ENCODE measurements at regions not wholly inside any gene's neighbourhood (a gene's known extent, or its start where the extent isn't known, plus 50 kb on each side); places are given as distances from the start of the nearest gene placed in this dataset.

DNA sequence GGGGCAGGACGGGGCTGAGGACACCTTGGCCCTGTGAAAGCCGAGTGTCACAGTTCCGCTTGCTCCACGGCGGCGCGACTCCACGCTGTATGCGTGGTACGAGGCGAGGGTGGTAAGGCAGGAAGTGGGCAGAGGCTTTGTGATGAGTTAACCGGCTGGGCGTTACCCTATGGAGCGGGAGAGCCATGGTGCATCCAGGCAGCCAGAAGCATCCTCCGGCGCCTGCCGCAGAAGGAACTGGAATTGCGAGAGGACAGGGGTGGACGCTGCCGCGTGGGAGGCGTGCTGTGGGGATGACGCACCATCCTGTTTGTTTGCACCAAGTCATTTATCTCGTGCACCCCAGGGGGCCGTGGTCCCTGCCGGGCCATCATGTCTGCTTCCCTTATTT lies 643.9 kb downstream of the BRD1 start:
- no peak overlapping the region for H3K27ac ChIP-seq
- TF ChIP-seq, protein P1, sequence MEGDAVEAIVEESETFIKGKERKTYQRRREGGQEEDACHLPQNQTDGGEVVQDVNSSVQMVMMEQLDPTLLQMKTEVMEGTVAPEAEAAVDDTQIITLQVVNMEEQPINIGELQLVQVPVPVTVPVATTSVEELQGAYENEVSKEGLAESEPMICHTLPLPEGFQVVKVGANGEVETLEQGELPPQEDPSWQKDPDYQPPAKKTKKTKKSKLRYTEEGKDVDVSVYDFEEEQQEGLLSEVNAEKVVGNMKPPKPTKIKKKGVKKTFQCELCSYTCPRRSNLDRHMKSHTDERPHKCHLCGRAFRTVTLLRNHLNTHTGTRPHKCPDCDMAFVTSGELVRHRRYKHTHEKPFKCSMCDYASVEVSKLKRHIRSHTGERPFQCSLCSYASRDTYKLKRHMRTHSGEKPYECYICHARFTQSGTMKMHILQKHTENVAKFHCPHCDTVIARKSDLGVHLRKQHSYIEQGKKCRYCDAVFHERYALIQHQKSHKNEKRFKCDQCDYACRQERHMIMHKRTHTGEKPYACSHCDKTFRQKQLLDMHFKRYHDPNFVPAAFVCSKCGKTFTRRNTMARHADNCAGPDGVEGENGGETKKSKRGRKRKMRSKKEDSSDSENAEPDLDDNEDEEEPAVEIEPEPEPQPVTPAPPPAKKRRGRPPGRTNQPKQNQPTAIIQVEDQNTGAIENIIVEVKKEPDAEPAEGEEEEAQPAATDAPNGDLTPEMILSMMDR (IDR thresholded peaks at IDR 0.05), result no peak
- no peak for TF ChIP-seq ZFX (IDR thresholded peaks at IDR 0.05; ENCODE audit: borderline replicate concordance)

DNA sequence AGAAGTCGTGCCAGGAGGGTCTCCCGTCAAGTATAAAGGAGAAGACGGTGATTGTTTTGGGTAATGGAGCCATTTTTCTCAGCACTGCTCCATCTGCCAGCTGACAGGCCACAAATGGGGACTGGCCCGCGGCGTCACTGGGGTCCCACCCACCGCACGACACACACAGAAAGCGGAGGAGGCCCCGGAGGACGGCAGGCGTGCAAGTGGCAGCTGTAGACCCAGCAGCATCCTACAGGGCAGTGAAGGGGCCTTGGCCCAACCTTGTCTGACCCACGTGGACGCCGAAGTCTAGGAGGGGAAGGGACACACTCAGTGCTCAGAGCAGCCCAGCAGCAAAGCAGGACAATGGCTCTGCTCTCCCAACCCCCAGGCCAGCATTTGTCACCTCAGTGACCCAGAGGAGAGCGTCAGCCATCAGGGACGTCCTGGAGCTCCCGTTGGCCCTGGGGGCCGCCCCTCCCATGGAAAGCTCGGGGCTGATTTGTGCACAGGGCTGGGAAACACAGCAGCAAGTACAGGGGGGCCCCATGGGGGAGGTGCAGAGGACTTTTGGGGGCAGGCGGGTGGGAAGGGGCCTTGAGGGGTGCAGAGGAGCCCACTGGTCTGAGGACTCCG lies 644.4 kb downstream of the BRD1 start:
- H3K27ac ChIP-seq, result no peak overlapping the region
- TF ChIP-seq, protein P1 (IDR thresholded peaks at IDR 0.05), result no peak
- no peak for TF ChIP-seq ZFX (IDR thresholded peaks at IDR 0.05; ENCODE audit: borderline replicate concordance)

DNA sequence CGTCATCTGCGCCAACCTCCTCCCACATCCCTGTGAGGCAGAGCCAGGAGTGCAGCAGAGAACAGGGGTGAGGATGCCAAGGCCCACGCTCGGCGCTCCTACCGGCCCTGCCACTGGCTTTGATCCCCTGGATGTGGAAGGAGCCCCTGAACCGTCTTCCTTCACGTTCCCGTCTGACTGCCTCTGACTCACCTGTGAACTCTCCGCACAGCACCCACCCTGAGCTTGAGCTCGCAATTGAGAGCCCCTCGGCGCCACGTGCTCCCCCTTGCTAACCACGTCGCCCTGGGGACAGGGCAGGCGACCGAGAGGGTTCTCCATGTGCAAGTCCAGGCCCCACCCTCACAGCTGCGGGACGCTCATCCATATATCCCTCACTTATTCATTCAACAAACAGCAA lies 645.3 kb downstream of the BRD1 start:
- TF ChIP-seq ZFX (IDR thresholded peaks at IDR 0.05; ENCODE audit: borderline replicate concordance), result no peak
- TF ChIP-seq, protein P1 (IDR thresholded peaks at IDR 0.05), result no peak

DNA sequence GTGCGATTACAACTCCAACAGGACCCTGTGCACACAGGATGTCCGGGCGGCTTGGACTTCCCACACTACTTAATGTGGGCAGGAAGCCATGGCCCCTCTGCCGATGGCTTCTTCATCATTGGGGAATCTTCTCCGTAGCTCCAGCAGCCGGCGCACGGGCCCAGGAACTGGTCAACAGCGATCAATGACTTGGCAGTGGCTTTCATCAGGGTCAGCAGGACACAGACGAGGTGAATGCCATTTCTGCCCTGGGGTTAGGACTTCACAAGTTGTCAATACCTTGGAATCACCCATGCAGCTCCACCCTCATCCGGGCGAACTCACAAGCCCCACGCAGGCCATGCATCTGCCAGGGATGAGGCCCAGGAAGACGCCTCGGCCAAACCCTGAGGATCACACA lies 645.7 kb downstream of the BRD1 start:
- H3K27ac ChIP-seq, result no peak overlapping the region
- no peak for TF ChIP-seq ZFX (IDR thresholded peaks at IDR 0.05; ENCODE audit: borderline replicate concordance)
- TF ChIP-seq, protein P1 (IDR thresholded peaks at IDR 0.05), result no peak

More for the DNA sequence above, 645.3 kb downstream of the BRD1 start:
- no peak overlapping the region for H3K27ac ChIP-seq

DNA sequence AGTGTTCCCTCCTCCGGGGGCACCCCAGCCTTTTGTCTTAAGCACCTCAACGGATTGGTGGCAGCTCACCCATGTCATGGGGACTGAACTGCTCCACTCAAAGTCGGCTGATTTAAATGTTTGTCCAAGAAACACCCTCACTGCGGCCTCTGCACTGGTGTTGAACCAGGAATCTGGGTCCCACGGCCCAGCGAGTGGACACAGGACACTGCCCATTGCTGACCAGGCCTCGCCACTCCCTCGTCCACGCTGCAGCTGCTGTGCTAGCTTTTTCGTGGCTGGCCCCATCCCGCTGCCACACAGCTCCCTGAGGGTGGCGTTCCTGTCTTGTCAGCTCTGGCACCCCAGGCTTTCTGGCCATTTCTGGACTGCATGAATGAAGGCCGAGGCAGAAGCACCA lies 646.2 kb downstream of the BRD1 start:
- no peak for TF ChIP-seq ZFX (IDR thresholded peaks at IDR 0.05; ENCODE audit: borderline replicate concordance)
- TF ChIP-seq, protein P1 (IDR thresholded peaks at IDR 0.05), result no peak
- H3K27ac ChIP-seq, result no peak overlapping the region

DNA sequence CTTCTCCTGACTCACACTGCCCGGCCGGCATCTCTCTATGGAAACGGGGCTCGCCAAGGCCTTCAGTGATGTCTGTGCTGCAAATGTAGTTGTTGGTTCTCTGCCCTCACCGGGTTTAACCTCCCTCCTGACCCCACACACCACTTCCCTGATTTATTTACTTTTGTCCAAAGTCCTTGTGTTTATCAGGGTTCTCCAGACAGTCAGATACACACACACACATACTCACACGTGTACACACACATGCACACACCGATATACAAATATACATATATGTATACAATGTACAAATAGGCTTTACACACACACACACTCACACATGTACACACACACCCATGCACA lies 647.0 kb downstream of the BRD1 start:
- TF ChIP-seq, protein P1 (IDR thresholded peaks at IDR 0.05), result no peak
- TF ChIP-seq ZFX (IDR thresholded peaks at IDR 0.05; ENCODE audit: borderline replicate concordance), result no peak

DNA sequence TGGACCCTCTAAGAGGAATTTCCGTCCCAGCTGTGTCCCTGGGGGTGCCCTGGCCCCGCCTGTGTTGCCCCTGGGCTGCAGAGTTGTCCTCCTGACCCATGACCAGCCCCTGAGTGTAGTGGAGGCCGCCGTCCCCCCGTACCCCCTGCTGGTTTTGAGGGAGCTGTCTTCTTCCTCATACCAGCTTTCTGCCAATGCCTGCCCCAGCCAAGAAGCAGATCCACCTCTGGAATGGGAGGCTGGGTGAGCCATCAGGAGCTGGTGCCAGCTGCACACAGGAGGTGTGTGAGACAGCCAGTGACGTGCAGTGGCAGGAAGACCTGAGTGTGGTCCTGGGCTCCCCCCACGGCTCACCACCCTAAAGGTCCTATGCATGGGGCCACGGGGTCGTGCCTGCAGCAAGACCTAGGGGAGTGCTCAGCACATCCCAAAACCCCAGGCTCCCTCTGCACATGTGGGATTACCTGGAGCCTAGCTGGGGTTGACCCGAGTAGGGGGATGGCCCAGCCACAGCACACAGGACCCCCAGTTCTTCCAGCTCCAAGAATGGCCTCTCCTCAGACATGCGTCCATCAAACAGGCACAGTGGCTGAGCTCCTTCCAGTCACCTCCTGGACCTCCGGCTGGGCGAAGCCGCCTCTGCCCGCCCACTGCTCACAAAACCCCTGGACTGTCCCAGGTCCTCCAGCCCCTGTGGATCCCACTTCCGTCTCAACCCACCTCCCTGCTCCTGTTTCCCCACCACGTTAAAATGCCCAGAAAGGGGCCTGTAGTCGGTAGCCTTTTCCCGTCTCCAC lies 647.6 kb downstream of the BRD1 start:
- TF ChIP-seq, protein P1 (IDR thresholded peaks at IDR 0.05), result no peak
- no peak for TF ChIP-seq ZFX (IDR thresholded peaks at IDR 0.05; ENCODE audit: borderline replicate concordance)

More for the DNA sequence above, 647.0 kb downstream of the BRD1 start:
- no peak overlapping the region for H3K27ac ChIP-seq

More for the DNA sequence above, 647.6 kb downstream of the BRD1 start:
- H3K27ac ChIP-seq, result no peak overlapping the region
